ENCODE measurements at regions not wholly inside any gene's neighbourhood (a gene's known extent, or its start where the extent isn't known, plus 50 kb on each side); places are given as distances from the start of the nearest gene placed in this dataset.
"Not testable (repeated sequence)": the region's sequence is repeated elsewhere in the genome, so short reads cannot be mapped to it uniquely, and the experiment has no call there.

DNA sequence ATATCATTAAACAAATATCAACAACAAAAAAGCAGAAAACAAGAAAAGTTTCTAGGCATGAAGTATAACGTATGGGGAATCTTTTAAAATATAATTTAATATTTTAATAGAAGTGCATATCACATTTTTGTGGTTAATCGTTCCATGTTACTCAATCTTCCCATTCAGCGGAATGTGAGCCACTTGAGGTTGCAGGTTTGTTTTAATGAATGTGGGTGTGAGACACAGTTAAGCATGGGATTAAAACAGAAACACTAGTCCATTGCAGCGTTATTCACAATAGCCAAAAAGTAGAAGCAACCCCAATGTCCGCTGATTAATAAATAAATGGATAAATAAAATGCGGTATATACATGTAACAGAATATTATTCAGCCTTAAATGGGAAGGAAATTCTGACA, 146.0 kb downstream of the NDFIP2 start:
- Histone ChIP-seq H3K27ac (ENCODE audit: low read depth, low read length) (no peak overlapping the region), H3K36me3 (ENCODE audit: insufficient read depth, low read length) (no peaks in the 10 kb centered on the region), H3K27me3 (ENCODE audit: insufficient read depth, low read length) (no peaks in the 10 kb centered on the region), H3K4me3 (ENCODE audit: low read length in 2 of 2) (no peak overlapping the region), H3K9me3 (ENCODE audit: control insufficient read depth in 1 of 2, low read length in 2 of 2) (no peaks in the 10 kb centered on the region), H3K4me1 (ENCODE audit: insufficient read depth, low read length) (no peaks in the 10 kb centered on the region)
- CTCF ChIA-PET (ENCODE audit: partially characterized antibody), result no interaction called here
- no peaks in the 10 kb centered on the region for H3K36me3 Mint-ChIP-seq
- no peak for DNase-seq
- POLR2A ChIA-PET (ENCODE audit: partially characterized antibody), result no interaction called here
- H3K4me3 Mint-ChIP-seq, result no peak overlapping the region
- H3K4me1 Mint-ChIP-seq, result no peaks in the 10 kb centered on the region
- no peak overlapping the region for H3K27ac Mint-ChIP-seq
- peaks cover 2 to 3% of the 10 kb centered on the region in 2 donors for H3K27me3 Mint-ChIP-seq
- peaks cover 0 to 4% (median 0%) of the 10 kb centered on the region in 8 donors for H3K9me3 Mint-ChIP-seq
- intact Hi-C loops (cut with micrococcal nuclease), result no loop called here

DNA sequence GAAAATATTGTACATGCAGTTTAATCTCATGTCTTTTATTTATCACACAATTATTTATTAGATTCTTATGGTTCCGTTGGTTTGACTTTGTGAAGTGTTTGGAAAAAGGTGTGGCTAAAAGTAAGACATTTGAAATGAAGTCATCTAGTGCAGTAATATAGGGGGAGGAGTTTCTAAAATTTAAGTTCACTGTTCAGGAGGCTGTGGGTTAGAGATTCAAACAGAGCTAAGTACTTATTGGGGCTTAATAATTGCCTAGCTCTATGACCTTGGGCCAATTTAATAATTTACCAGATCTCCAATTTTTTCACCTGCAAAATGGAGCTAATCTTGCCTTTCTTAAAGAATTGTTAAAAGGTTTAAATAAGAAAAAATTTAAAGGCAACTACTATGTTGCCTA, 144.6 kb downstream of the NDFIP2 start:
- H3K27me3 Mint-ChIP-seq, result peaks cover 4 to 6% of the 10 kb centered on the region in 2 donors
- peaks cover 0 to 8% (median 0%) of the 10 kb centered on the region in 8 donors for H3K9me3 Mint-ChIP-seq
- H3K4me3 ChIP-seq (ENCODE audit: low read length in 2 of 2), result no peak overlapping the region
- no peaks in the 10 kb centered on the region for H3K4me1 ChIP-seq (ENCODE audit: insufficient read depth, low read length)
- no peaks in the 10 kb centered on the region for H3K36me3 Mint-ChIP-seq
- no peak overlapping the region for H3K4me3 Mint-ChIP-seq
- intact Hi-C loops (cut with micrococcal nuclease), result no loop called here
- ChIA-PET POLR2A (ENCODE audit: partially characterized antibody) (no interaction called here), CTCF (ENCODE audit: partially characterized antibody) (no interaction called here)
- H3K27ac ChIP-seq (ENCODE audit: low read depth, low read length), result no peak overlapping the region
- DNase-seq, result no peak
- no peaks in the 10 kb centered on the region for H3K27me3 ChIP-seq (ENCODE audit: insufficient read depth, low read length)
- no peaks in the 10 kb centered on the region for H3K4me1 Mint-ChIP-seq
- H3K36me3 ChIP-seq (ENCODE audit: insufficient read depth, low read length), result no peaks in the 10 kb centered on the region
- no peak overlapping the region for H3K27ac Mint-ChIP-seq
- no peaks in the 10 kb centered on the region for H3K9me3 ChIP-seq (ENCODE audit: control insufficient read depth in 1 of 2, low read length in 2 of 2)

DNA sequence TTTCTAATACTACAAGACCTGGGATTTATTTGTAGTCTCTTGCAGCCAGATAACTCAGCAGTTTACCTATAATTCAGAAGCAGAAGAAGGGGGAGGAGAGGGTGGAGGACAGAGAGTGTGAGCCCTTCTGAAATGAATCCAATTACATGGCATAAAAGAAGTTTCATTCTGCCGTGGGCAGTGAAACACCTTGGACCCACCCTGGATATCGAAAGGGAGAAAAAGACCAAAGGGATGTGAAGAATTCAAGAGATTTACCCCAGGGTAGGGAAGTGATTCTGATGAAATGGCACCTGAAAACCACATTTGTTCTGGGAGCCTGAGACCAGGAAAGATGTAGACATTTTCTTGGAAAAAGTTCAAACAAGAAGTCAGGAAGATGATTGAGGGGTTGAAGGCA, 140.9 kb downstream of the NDFIP2 start:
- Histone ChIP-seq H3K4me3 (ENCODE audit: low read length in 2 of 2) (no peak overlapping the region), H3K27me3 (ENCODE audit: insufficient read depth, low read length) (no peaks in the 10 kb centered on the region), H3K27ac (ENCODE audit: low read depth, low read length) (no peak overlapping the region), H3K4me1 (ENCODE audit: insufficient read depth, low read length) (no peaks in the 10 kb centered on the region), H3K36me3 (ENCODE audit: insufficient read depth, low read length) (no peaks in the 10 kb centered on the region), H3K9me3 (ENCODE audit: control insufficient read depth in 1 of 2, low read length in 2 of 2) (no peaks in the 10 kb centered on the region)
- no peak for DNase-seq
- no peaks in the 10 kb centered on the region for H3K36me3 Mint-ChIP-seq
- H3K4me3 Mint-ChIP-seq, result peak overlapping the region in 1 of 8 donors; percentile 33
- ChIA-PET POLR2A (ENCODE audit: partially characterized antibody) (no interaction called here), CTCF (ENCODE audit: partially characterized antibody) (no interaction called here)
- H3K9me3 Mint-ChIP-seq, result peaks cover 0 to 8% (median 0%) of the 10 kb centered on the region in 8 donors
- H3K4me1 Mint-ChIP-seq, result no peaks in the 10 kb centered on the region
- H3K27ac Mint-ChIP-seq, result no peak overlapping the region
- peaks cover 6 to 10% of the 10 kb centered on the region in 2 donors for H3K27me3 Mint-ChIP-seq
- intact Hi-C loops (cut with micrococcal nuclease), result no loop called here

DNA sequence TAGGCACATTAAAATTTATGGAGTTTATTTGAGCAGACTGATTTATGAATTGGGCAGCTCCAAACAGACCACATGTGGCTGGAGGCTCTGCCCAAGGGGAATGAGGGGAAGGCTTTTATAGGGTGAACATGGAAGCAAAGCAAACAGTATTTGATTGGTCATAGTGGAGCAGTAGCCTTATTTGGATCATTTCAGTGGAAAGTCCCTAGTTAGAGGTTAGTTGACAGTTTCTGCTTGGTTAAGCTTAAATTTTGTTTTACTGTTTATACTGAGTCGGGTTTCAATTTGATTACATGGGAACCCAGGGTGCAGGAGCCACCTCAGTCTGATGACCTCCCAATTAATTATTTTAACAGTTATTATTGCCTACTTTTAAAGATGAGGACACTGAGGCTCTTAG, 140.5 kb downstream of the NDFIP2 start:
- no peaks in the 10 kb centered on the region for H3K36me3 ChIP-seq (ENCODE audit: insufficient read depth, low read length)
- no peaks in the 10 kb centered on the region for H3K4me1 Mint-ChIP-seq
- H3K4me3 Mint-ChIP-seq, result peak overlapping the region in 1 of 8 donors; percentile 33
- no peak overlapping the region for H3K27ac ChIP-seq (ENCODE audit: low read depth, low read length)
- H3K27me3 Mint-ChIP-seq, result peaks cover 6 to 11% of the 10 kb centered on the region in 2 donors
- CTCF ChIA-PET (ENCODE audit: partially characterized antibody), result no interaction called here
- no peak overlapping the region for H3K27ac Mint-ChIP-seq
- intact Hi-C loops (cut with micrococcal nuclease), result no loop called here
- peaks cover 0 to 8% (median 0%) of the 10 kb centered on the region in 8 donors for H3K9me3 Mint-ChIP-seq
- H3K4me3 ChIP-seq (ENCODE audit: low read length in 2 of 2), result no peak overlapping the region
- DNase-seq, result no peak
- no peaks in the 10 kb centered on the region for H3K27me3 ChIP-seq (ENCODE audit: insufficient read depth, low read length)
- POLR2A ChIA-PET (ENCODE audit: partially characterized antibody), result no interaction called here
- H3K9me3 ChIP-seq (ENCODE audit: control insufficient read depth in 1 of 2, low read length in 2 of 2), result no peaks in the 10 kb centered on the region
- H3K4me1 ChIP-seq (ENCODE audit: insufficient read depth, low read length), result no peaks in the 10 kb centered on the region
- H3K36me3 Mint-ChIP-seq, result no peaks in the 10 kb centered on the region

DNA sequence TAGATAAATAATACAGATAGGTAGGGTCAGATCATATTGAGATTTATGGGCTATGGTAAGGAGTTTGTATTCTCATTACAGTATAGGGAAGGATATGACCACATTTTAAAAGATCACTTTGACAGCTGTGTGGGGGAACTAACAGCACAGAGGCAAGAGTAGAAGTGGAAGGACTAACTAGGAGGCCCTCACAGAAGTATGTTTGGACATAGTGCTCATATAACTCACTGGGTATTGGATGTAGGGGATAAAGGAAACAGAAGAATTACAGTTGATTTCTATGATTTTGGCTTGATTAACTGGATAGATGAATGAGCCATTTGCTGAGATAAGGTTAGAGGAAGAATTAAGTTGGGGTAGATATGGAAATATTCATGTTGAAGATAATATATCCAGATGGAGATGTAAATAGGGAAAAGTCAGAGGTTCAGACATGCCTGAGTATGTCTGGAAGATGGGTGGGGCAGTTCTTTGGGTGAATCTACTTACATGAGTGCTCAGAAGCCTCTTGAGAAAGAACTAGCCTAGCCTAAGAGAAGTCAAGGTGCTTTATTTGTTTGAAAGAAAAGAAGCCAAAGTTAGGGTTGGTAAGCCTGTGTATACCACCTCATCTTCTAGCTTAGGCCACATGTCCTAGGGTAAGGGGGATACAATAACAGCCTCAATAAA, 133.4 kb downstream of the NDFIP2 start:
- DNase-seq, result no peak
- ChIA-PET CTCF (ENCODE audit: partially characterized antibody) (no interaction called here), POLR2A (ENCODE audit: partially characterized antibody) (no interaction called here)
- H3K9me3 Mint-ChIP-seq, result peaks cover 0 to 6% (median 1%) of the 10 kb centered on the region in 8 donors
- Histone ChIP-seq H3K27ac (ENCODE audit: low read depth, low read length) (no peak overlapping the region), H3K4me3 (ENCODE audit: low read length in 2 of 2) (no peak overlapping the region), H3K9me3 (ENCODE audit: control insufficient read depth in 1 of 2, low read length in 2 of 2) (no peaks in the 10 kb centered on the region), H3K4me1 (ENCODE audit: insufficient read depth, low read length) (no peaks in the 10 kb centered on the region), H3K36me3 (ENCODE audit: insufficient read depth, low read length) (no peaks in the 10 kb centered on the region), H3K27me3 (ENCODE audit: insufficient read depth, low read length) (no peaks in the 10 kb centered on the region)
- no peaks in the 10 kb centered on the region for H3K4me1 Mint-ChIP-seq
- no peak overlapping the region for H3K4me3 Mint-ChIP-seq
- intact Hi-C loops (cut with micrococcal nuclease), result no loop called here
- peaks cover 4 to 12% of the 10 kb centered on the region in 2 donors for H3K27me3 Mint-ChIP-seq
- H3K36me3 Mint-ChIP-seq, result no peaks in the 10 kb centered on the region
- no peak overlapping the region for H3K27ac Mint-ChIP-seq

DNA sequence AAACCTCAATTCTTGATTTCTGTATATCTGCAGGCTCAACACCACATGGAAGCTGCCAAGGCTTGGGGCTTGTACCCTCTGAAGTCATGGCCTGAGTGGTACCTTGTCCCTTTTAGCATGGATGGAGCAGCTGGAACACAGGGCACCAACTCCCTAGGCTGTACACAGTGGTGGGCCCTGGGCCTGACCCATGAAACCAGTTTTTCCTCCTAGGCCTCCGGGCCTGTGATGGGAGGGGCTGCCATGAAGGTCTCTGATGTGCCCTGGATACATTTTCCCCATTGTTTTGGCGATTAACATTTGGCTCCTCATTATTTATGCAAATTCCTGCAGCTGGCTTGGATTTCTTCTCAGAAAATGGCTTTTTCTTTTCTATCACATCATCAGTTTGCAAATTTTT, 131.6 kb downstream of the NDFIP2 start:
- Histone ChIP-seq H3K27me3 (ENCODE audit: insufficient read depth, low read length) (no peaks in the 10 kb centered on the region), H3K9me3 (ENCODE audit: control insufficient read depth in 1 of 2, low read length in 2 of 2) (no peaks in the 10 kb centered on the region), H3K4me1 (ENCODE audit: insufficient read depth, low read length) (no peaks in the 10 kb centered on the region), H3K4me3 (ENCODE audit: low read length in 2 of 2) (no peak overlapping the region), H3K36me3 (ENCODE audit: insufficient read depth, low read length) (no peaks in the 10 kb centered on the region), H3K27ac (ENCODE audit: low read depth, low read length) (no peak overlapping the region)
- ChIA-PET CTCF (ENCODE audit: partially characterized antibody) (no interaction called here), POLR2A (ENCODE audit: partially characterized antibody) (no interaction called here)
- no peaks in the 10 kb centered on the region for H3K4me1 Mint-ChIP-seq
- intact Hi-C loops (cut with micrococcal nuclease), result no loop called here
- H3K9me3 Mint-ChIP-seq, result peaks cover 0 to 6% (median 2%) of the 10 kb centered on the region in 8 donors
- no peak overlapping the region for H3K4me3 Mint-ChIP-seq
- H3K27ac Mint-ChIP-seq, result no peak overlapping the region
- H3K36me3 Mint-ChIP-seq, result no peaks in the 10 kb centered on the region
- H3K27me3 Mint-ChIP-seq, result peaks cover 3 to 12% of the 10 kb centered on the region in 2 donors
- no peak for DNase-seq

DNA sequence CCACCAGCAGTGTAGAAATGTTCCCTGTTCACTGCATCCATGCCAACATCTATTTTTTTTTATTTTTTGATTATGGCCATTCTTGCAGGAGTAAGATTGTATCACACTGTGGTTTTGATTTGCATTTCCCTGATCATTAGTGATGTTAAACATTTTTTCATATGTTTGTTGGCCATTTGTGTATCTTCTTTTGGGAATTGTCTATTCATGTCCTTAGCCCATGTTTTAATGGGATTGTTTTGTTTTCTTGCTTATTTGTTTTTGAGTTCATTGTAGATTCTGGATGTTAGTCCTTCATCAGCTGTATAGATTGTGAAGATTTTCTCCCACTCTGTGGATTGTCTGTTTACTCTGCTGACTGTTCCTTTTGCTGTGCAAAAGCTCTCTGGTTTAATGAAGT, 126.9 kb downstream of the NDFIP2 start:
- H3K4me1 Mint-ChIP-seq; CTCF ChIA-PET (ENCODE audit: partially characterized antibody); H3K27ac ChIP-seq (ENCODE audit: low read depth, low read length); H3K4me3 ChIP-seq (ENCODE audit: low read length in 2 of 2); H3K36me3 Mint-ChIP-seq; H3K36me3 ChIP-seq (ENCODE audit: insufficient read depth, low read length); H3K9me3 Mint-ChIP-seq; POLR2A ChIA-PET (ENCODE audit: partially characterized antibody); H3K4me3 Mint-ChIP-seq; H3K27me3 ChIP-seq (ENCODE audit: insufficient read depth, low read length); intact Hi-C loops (cut with micrococcal nuclease); H3K9me3 ChIP-seq (ENCODE audit: control insufficient read depth in 1 of 2, low read length in 2 of 2); DNase-seq; H3K27ac Mint-ChIP-seq; H3K4me1 ChIP-seq (ENCODE audit: insufficient read depth, low read length); H3K27me3 Mint-ChIP-seq: not testable (repeated sequence)

Data from CD4-positive, alpha-beta memory T cell (primary cell).